ENCODE measurements at regions not wholly inside any gene's neighbourhood (a gene's known extent, or its start where the extent isn't known, plus 50 kb on each side); places are given as distances from the start of the nearest gene placed in this dataset.
A peak's percentile ranks its signal among the peaks of the same experiment; 100 is the strongest.

GRCh38 chr6:105667056-105667455, 264.2 kb upstream of the PREP start:
- DNase-seq (ENCODE audit: low read depth): no peak

DNA sequence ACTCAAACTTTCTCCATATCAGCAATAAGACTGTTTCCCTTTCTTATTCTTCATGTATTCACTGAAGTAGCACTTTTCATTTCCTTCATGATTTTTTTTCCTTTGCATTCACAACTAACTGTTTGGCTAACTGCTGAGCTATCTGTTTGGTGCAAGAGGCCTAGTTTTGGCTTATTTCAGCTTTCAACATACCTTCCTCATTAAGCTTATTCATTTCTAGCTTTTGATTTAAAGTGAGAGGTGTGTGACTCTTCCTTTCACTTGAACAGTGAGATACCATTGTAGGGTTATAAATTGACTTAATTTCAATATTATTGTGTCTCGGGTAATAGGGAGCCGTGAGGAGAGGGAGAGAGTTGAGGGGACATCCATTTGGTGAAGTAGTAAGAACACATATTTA, 262.0 kb upstream of the PREP start:
- no peak for DNase-seq (ENCODE audit: low read depth)

- DNase-seq (ENCODE audit: low read depth): no peak
Measured at GRCh38 chr6:105651969-105652368, 249.1 kb upstream of the PREP start.

- DNase-seq (ENCODE audit: low read depth): no peak
Measured at GRCh38 chr6:105650347-105650746, 247.5 kb upstream of the PREP start.

- DNase-seq (ENCODE audit: low read depth): no peak
Measured at GRCh38 chr6:105649192-105649591, 246.3 kb upstream of the PREP start.

DNA sequence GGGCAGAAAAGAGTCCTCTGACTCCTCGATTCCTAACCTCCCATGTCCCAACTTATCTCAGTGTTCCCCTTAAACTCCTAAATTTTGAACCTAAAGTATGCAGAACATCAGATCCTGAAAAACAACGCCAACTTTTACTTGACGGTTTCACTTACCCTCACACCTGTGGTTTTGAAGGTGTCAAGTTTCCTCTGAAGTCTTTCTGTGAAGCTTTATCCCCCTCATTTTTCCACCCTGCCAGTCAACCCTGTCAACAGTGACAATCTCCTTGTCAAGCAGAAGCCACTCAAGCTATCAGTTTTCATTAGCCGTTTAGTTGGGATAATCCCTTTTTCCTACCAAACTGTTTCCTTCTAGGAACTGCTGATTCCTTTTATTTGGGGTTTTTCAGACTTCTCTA, 245.4 kb upstream of the PREP start:
- DNase-seq (ENCODE audit: low read depth): no peak

DNA sequence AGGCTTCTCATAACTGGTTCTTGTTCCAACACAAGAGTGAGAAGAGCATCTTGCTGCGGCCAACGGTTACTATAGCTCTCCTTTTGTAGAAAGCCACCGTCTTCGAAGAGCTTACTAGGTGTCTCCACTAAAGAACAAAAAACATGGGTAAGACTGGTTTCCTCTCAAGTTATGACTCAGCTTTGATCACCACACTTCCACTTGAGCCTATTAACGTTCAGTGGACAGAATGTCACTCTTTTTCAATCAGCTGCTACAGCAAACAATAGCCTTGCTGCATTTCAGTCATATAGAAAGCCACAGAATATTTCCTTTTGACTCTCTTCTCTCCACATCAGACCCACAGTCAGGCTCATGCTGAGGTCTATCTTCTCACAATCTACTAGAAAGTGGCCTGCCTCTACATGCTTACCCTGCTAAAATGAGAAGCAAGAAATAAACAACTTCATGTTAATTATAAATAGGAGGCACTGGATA, 243.5 kb upstream of the PREP start:
- peak; percentile 78 for DNase-seq (ENCODE audit: low read depth)

GRCh38 chr6:105645958-105646357, 243.1 kb upstream of the PREP start:
- DNase-seq (ENCODE audit: low read depth): no peak

GRCh38 chr6:105645156-105645555, 242.3 kb upstream of the PREP start:
- no peak for DNase-seq (ENCODE audit: low read depth)

DNA sequence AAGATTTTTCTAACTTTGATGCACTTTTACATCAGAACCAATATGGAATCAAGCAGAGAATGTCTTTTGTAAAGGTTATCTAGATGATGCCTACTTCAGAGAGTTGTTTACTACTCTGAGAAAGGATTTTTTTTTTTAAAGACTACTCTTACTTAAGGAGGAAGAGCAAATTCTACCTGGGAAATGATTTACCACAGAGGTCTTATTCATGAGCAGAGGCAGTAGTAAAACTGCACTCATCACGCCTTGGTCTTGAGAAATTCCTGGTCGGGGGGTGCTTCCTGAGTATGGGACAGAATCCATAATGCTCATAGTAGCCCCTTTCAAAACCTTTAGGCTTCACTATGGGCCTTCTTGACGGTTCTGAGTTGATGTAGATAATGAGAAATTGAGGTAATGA, 241.8 kb upstream of the PREP start:
- no peak for DNase-seq (ENCODE audit: low read depth)

DNA sequence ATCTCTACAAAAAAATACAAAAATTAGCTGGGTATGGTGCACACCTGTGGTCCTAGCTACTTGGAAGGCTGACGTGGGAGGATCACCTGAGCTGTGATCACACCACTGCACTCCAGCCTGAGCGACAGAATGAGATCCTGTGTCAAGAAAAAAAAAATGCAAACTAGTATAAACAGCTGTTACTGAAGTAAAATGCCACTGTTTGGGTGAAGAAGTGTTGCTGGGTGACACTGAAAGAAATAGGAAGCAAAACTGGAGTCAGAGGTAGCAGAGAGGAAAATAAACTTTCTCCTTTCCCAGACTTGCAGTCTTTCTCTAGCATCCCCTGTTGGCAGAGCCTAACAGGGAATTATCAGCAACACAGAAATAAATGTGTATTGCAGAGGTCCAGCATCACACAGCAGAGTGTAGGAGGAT, 241.2 kb upstream of the PREP start:
- no peak for DNase-seq (ENCODE audit: low read depth)

- DNase-seq (ENCODE audit: low read depth): peak; percentile 21
Measured at GRCh38 chr6:105642708-105643107, 239.8 kb upstream of the PREP start.

DNA sequence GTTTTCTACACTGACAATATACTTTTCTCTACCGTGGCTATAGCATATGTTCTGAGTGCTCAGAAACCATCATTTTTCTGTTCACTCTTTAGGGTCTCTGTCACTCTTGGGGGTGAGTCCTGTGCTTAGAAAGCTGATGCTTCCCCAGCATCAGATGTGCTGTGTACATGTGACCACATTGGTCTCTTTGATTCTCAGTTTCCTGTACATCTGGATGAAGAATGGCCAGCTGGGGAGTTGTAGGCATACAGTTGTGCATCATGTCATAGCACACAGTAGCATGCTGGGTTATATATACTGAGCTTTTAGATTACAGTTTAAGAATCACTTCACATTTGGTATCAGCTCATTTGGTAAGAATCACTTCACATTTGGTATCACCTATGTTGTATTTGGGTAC, 238.6 kb upstream of the PREP start:
- DNase-seq (ENCODE audit: low read depth): no peak

DNA sequence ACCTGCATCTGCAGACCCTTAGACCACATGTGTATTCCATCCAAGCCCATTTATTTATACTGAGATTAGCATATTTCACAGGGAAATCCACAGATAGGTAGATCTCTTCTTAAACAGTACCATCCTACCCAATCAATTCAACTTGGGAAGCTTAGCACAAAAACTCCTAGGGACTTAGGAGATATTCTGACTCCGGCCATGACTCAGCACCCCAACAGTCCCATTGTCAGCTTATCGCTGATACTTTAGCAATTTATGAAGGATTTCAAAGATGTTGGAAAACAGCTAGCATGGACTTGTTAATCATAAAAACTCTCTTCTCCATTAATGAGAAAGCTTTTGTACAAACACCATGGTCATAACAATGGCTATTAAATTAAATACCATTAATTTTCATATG, 236.2 kb upstream of the PREP start:
- DNase-seq (ENCODE audit: low read depth): no peak

DNA sequence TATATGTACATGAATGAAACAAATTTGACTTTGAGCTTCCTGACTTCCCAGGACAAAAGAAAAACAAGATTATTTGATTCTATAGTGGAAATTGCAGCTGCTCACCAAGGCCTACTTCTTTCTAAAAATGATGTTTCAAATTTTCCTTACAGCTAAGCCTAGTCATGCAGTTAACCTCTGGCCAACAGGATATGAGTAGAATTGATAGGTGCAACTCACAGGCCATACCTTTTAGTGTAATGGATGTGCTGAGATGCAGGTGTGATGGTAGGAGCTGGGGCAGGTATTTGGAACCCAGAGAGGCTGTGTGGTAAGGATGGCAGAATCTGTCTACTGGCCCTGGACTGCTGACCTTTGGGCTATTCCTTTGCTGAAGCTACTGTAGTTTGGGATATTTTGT, 230.9 kb upstream of the PREP start:
- no peak for DNase-seq (ENCODE audit: low read depth)

GRCh38 chr6:105628156-105628860, 225.4 kb upstream of the PREP start:
- DNase-seq (ENCODE audit: low read depth): no peak

GRCh38 chr6:105626295-105627158, 223.6 kb upstream of the PREP start:
- DNase-seq (ENCODE audit: low read depth): no peak

DNA sequence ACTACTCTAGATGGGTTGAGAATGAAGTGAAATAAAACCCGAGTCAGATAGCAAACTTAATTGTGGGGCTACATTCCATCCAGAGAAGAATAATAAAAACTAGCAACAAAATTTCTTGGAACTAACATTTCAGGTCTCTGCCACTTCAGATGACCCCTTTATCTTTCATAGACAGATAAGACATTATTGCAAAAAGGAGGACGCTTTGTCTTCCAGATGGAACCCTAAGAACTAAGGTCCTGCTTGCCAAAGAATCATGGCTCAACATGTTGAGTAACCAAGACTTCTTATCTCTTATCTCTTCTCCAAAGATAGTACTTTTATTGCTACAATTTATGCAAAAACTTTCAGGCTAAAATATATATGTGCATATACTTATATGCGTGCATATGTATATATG, 221.1 kb upstream of the PREP start:
- DNase-seq (ENCODE audit: low read depth): no peak

- DNase-seq (ENCODE audit: low read depth): no peak
Measured at GRCh38 chr6:105622226-105622625, 219.3 kb upstream of the PREP start.

DNA sequence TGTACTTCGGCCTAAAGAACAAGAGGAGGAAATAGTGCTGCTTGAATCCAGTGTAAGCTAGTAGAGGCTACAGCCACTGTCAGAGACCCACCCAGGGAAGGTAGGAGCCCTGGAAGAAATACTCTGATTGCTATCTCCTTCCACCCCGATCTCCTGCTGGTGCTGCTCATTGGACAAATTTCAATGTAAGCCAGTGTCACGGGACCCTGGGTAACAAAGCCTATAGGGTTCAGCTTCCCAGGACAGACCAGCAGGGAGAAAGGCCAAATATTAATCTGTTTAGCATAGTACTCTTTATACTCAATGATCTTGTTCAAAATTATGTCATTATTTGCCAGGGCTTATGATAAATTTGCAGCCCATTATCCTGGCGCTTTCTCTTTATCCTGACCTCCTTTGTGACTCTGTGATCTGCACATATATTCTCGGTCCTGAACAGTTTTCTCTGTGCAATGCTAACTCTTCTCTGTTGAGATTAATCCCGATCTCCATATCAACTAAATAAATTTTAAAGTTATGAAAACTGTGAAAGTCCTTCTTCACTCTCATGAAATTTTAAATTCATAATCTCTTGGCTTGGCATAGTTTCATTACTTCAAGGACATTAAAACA, 218.8 kb upstream of the PREP start:
- DNase-seq (ENCODE audit: low read depth): no peak

- peak; percentile 56 for DNase-seq (ENCODE audit: low read depth)
Measured at GRCh38 chr6:105620878-105621277, 218.0 kb upstream of the PREP start.

Measured in HT1080 (cell line).